GM10266 (cell line): ENCODE measurements at regions not wholly inside any gene's neighbourhood (a gene's known extent, or its start where the extent isn't known, plus 50 kb on each side); places are given as distances from the start of the nearest gene placed in this dataset.

Experiments used
- DNase-seq: peaks from one replicate; pipeline ENCODE4 v3.0.0; 2012; ENCODE audit errors: extremely low spot score
- TF ChIP-seq, protein P1 (sequence below): IDR thresholded peaks from 2 replicates; pipeline ENCODE4 v1.5.1; 2012; ENCODE audit warnings: mild to moderate bottlenecking, low read depth; ENCODE audit not compliant: control insufficient read depth, insufficient read depth; ENCODE audit errors: missing control alignments

DNA sequence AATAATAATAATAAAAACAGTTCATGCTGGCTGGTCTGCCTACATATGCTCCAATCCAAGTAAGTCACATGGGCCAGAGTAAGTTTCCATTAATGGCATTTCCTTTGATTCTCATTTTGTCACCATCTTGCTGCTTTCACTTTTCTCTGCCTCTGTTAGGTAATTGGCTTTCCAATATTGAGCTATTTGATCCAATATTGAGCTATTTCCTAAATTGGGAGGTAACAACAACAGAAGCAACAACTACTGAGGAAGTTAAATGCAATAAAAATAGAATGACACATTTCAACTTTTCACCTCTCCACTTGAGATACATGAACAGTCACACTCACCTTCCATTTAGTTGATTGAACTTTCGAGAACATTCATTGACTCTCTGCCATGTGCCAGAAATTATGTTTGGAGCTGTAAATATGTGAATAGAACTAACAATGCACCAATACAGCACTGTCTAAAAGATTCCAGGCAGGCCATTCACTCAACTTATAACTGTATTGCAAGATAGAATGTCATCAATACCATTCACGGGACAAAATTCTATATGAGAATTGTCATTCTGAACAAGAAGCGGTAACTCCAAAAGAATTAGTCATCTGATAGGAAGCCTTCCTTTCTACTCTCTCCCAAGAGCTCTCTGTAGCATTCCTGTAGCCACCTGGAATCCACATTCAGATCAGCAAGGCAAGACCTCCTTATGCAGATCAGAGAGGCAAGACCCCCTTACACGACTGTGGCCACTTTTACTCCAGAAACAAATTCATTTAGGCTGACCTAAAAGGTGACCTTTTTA is 136.4 kb downstream of the PHLDA1 start:
- no peak for DNase-seq
- TF ChIP-seq, protein P1, sequence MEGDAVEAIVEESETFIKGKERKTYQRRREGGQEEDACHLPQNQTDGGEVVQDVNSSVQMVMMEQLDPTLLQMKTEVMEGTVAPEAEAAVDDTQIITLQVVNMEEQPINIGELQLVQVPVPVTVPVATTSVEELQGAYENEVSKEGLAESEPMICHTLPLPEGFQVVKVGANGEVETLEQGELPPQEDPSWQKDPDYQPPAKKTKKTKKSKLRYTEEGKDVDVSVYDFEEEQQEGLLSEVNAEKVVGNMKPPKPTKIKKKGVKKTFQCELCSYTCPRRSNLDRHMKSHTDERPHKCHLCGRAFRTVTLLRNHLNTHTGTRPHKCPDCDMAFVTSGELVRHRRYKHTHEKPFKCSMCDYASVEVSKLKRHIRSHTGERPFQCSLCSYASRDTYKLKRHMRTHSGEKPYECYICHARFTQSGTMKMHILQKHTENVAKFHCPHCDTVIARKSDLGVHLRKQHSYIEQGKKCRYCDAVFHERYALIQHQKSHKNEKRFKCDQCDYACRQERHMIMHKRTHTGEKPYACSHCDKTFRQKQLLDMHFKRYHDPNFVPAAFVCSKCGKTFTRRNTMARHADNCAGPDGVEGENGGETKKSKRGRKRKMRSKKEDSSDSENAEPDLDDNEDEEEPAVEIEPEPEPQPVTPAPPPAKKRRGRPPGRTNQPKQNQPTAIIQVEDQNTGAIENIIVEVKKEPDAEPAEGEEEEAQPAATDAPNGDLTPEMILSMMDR: no peak

DNA sequence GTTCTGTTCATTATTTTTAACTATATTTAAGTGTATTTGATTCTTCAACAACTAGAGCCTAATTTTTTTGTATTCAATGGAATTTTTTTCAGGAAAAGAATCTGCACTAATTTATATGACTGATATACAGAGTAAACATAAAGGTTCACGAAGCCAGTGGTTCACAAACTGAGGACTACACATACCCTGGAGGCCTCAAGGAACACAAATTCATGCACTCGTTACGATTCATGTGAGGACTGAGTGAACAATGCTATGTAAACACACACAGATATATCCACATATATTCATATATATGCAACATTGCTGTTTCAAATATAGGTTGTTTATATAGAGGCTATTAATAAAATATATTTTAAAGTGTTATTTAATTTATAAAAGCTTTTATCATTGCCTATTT is 137.8 kb downstream of the PHLDA1 start:
- TF ChIP-seq, protein P1: no peak

DNA sequence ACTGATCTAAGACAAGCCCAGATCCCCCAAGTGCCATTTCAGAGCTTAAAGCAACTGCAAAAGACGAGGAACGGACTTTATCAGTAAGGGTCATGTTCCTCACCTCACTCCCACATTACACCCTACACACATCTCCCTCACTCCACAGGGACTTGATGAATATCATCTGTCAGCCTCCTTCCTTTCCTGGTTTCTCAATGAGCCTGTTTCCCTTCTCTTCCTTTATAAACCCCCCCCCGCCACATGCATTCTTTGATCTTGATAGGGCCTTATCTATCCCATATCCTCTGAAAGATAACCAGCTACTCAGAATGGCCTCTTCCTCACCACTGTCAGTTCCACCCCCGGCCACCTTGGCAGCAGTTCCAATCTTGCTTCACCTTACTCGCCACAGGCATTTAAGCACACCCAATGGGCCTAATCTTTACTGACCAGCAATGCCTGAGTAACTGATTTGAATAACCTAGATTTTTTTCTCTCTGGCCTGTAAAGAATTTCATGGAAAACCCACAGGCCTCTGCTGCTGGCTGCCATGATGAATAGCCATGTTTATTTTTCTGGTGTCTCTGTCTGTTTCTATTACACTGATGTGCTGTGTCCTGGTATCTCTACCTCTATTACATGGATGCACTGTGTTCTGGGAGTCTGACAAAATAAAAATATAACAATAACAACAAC is 138.7 kb downstream of the PHLDA1 start:
- no peak for DNase-seq
- TF ChIP-seq, protein P1: no peak

More for the DNA sequence above, 137.8 kb downstream of the PHLDA1 start:
- no peak for DNase-seq

DNA sequence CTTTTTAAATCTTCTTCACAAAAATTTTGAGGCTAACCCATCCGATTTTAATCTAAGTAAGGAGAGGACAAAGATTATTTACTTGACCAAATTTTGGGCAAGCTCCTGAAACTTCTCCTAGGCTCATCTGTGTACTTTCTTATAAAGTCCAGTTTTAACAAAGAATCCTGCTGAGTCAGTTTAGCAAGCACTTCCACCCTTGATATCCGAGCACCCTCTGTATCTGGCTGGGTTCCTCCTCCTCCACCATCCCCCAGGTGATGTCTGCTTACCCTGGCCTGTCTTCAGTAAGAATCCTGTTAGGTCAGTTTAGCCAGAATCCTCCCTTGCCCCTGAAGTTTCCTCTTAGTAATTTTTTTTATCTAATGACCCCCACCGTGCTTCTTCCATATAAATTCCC is 140.5 kb downstream of the PHLDA1 start:
- TF ChIP-seq, protein P1: no peak
- DNase-seq: no peak

DNA sequence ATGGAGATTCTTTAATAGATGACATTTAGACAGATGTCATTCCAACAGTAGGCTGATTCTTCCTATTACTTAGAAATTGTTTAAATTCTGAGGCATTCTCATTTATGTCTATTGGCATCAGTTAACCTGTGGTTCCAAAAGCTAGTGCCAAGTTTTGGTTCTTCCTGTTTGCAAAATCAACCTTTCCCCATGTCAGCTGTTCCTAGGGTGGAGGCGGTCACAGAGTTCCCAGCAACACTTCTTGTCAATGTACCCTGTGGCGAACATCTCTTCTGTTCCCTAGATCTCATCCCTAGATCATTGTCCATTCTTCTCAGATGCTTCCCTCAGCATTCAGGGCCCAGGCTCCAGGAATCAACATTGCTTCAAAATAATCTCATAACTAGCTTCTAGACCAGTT is 140.9 kb downstream of the PHLDA1 start:
- TF ChIP-seq, protein P1: no peak

DNA sequence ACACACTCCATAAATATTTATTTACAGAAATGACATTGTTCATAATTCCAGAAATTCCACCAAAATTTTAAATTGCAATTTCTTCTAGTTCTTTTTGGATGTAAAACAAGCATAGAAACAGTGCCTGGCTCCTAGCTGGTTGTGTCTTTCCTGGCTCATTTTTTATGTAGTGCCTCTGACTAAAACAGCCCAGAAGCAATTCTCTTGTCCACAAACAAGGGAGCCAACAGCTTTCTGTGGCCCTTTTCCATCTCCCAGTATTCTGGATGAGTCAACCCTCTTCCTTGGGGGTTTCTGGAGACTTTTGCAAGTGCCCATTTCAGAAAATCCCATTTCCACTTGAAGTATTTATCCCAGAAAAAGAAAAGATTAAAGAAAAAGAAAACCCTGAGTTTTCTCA is 141.4 kb downstream of the PHLDA1 start:
- TF ChIP-seq, protein P1: no peak
- DNase-seq: no peak

More for the DNA sequence above, 140.9 kb downstream of the PHLDA1 start:
- no peak for DNase-seq
